BLaER1 (cell line): ENCODE measurements at regions not wholly inside any gene's neighbourhood (a gene's known extent, or its start where the extent isn't known, plus 50 kb on each side); places are given as distances from the start of the nearest gene placed in this dataset.

Source experiments
- H3K27ac ChIP-seq: shearing (Covaris generic); formaldehyde crosslinking; 2 replicates; pipeline ENCODE4 v1.8.1; 2022
- H3K27me3 ChIP-seq: shearing (Covaris generic); formaldehyde crosslinking; 2 replicates; pipeline ENCODE4 v1.8.1; 2022
- H3K36me3 ChIP-seq: shearing (Covaris generic); formaldehyde crosslinking; 2 replicates; pipeline ENCODE4 v1.8.1; 2022
- H3K4me1 ChIP-seq: shearing (Covaris generic); formaldehyde crosslinking; 2 replicates; pipeline ENCODE4 v1.8.1; 2022
- H3K4me2 ChIP-seq: shearing (Covaris generic); formaldehyde crosslinking; 2 replicates; pipeline ENCODE4 v1.8.1; 2022
- H3K4me3 ChIP-seq: shearing (Covaris generic); formaldehyde crosslinking; 2 replicates; pipeline ENCODE4 v1.8.1; 2022
- H3K9ac ChIP-seq: shearing (Covaris generic); formaldehyde crosslinking; 2 replicates; pipeline ENCODE4 v1.8.1; 2022
- H3K9me3 ChIP-seq: shearing (Covaris generic); formaldehyde crosslinking; 2 replicates; pipeline ENCODE4 v1.8.1; 2022
- H4K20me1 ChIP-seq: shearing (Covaris generic); formaldehyde crosslinking; 2 replicates; pipeline ENCODE4 v1.8.1; 2022
- Cebpa-rat ChIP-seq: shearing (Covaris generic); IDR thresholded peaks from 2 replicates; pipeline ENCODE4 v1.8.1; 2022

DNA sequence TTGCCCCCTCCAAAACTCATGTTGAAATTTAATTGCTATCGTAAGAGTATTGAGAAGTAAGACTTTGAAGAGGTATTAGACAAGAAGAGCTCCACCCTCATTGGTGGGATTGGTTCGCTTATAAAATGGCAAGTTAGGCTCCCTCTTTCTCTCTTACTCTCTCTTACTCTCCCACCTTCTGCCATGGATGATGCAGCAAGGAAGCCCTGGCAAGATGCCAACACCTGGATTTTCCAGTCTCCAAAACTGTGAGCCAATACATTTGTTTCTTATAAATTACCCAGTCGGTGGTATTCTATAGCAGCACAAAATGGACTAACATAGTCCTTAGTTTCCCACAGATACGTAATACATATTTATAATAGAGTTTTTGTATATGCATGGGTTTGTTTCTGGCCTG lies 119.4 kb downstream of the DDIT4L start:
- TF ChIP-seq Cebpa-rat, result no peak

DNA sequence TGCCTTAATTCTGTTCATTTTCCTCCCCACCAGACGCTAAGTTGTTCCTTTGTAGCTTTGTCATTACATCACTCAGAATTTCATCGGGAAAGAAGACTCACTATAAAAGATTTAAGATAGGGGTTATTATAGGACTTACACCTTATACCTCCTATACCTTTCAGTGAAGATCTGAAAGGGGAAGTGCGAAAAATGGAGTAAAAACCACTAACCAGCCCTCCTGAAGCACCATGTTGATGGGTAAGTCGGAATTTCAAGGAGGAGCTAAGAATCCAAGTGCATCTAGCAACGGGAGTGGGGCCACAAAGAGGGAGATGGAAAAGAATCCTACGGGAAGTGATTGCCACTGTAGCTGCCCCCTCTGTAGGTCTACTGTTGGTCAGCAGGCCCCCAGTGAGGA lies 119.1 kb upstream of the H2AZ1 start:
- Histone ChIP-seq H4K20me1 (no peaks in the 10 kb centered on the region), H3K9me3 (no peaks in the 10 kb centered on the region), H3K27me3 (no peaks in the 10 kb centered on the region), H3K4me3 (no peak overlapping the region), H3K36me3 (no peaks in the 10 kb centered on the region), H3K9ac (no peak overlapping the region), H3K27ac (no peak overlapping the region), H3K4me1 (no peaks in the 10 kb centered on the region), H3K4me2 (no peak overlapping the region)
- no peak for TF ChIP-seq Cebpa-rat

More for the DNA sequence above, 119.4 kb downstream of the DDIT4L start:
- no peaks in the 10 kb centered on the region for H4K20me1 ChIP-seq
- H3K36me3 ChIP-seq, result no peaks in the 10 kb centered on the region
- H3K27ac ChIP-seq, result no peak overlapping the region
- no peak overlapping the region for H3K9ac ChIP-seq
- H3K4me2 ChIP-seq, result no peak overlapping the region
- no peaks in the 10 kb centered on the region for H3K27me3 ChIP-seq
- no peaks in the 10 kb centered on the region for H3K9me3 ChIP-seq
- no peaks in the 10 kb centered on the region for H3K4me1 ChIP-seq
- H3K4me3 ChIP-seq, result no peak overlapping the region

DNA sequence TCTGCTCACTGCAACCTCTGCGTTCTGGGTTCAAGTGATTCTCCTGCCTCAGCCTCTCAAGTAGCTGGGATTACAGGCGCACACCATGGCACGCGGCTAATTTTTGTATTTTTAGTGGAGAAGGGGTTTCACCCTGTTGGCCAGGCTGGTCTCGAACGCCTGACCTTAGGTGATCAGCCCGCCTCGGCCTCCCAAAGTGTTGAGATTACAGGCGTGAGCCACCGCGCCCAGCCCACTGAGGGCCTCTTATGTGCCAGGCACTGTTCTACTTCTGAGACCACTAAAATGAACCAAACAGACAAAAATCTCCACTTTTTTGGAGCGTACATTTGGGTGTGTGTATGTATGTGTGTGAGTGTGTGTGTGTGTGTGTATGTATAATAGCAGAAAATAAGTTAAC lies 117.2 kb upstream of the H2AZ1 start:
- Histone ChIP-seq H3K27me3 (no peaks in the 10 kb centered on the region), H3K36me3 (no peaks in the 10 kb centered on the region), H3K9me3 (no peaks in the 10 kb centered on the region), H4K20me1 (no peaks in the 10 kb centered on the region), H3K4me1 (no peaks in the 10 kb centered on the region), H3K4me2 (no peak overlapping the region), H3K4me3 (no peak overlapping the region), H3K9ac (no peak overlapping the region), H3K27ac (no peak overlapping the region)
- no peak for TF ChIP-seq Cebpa-rat

DNA sequence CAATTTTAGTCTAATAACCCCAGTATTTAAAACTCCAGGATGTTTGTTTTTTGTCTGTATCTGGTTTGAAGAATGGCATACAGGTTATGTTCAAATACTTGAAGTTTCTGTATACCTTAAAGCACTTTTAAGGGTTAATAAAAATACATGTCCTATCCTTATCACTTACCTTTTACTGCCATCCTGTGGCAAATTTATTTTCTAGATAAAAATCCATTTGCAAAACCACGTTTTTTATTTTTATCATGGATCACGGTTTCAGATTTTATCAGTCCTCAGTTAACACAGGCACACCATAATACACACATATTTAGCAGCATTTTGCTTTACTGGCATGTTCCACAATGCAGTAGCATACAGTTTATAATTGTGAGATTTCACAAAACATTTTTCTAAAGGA lies 113.3 kb upstream of the H2AZ1 start:
- no peaks in the 10 kb centered on the region for H3K4me1 ChIP-seq
- H3K9me3 ChIP-seq, result no peaks in the 10 kb centered on the region
- no peak overlapping the region for H3K9ac ChIP-seq
- no peak overlapping the region for H3K4me2 ChIP-seq
- no peaks in the 10 kb centered on the region for H3K36me3 ChIP-seq
- H3K4me3 ChIP-seq, result no peak overlapping the region
- no peak for TF ChIP-seq Cebpa-rat
- H3K27me3 ChIP-seq, result no peaks in the 10 kb centered on the region
- H4K20me1 ChIP-seq, result no peaks in the 10 kb centered on the region
- H3K27ac ChIP-seq, result no peak overlapping the region

DNA sequence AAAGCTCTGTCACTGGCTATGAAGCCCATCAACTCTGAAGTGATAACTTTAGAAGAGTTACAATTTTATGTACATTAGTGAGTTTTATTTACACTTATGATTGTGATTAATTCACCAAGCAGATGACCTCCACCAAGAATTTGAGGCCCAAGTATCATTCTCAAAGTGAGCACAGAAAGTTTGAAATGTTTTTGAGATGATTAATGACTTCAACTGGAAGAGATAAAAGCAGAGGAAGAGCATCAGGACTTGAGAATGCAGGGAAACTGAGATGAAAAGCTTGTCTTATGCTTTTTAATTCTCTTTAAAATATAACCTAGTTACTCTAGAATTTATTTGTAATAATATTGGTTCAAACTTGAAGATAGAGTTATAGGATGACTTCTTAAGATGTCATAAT lies 112.8 kb upstream of the H2AZ1 start:
- no peak for TF ChIP-seq Cebpa-rat
- no peaks in the 10 kb centered on the region for H3K27me3 ChIP-seq
- no peak overlapping the region for H3K4me2 ChIP-seq
- H3K36me3 ChIP-seq, result no peaks in the 10 kb centered on the region
- H4K20me1 ChIP-seq, result no peaks in the 10 kb centered on the region
- H3K4me3 ChIP-seq, result no peak overlapping the region
- H3K27ac ChIP-seq, result no peak overlapping the region
- H3K9ac ChIP-seq, result no peak overlapping the region
- no peaks in the 10 kb centered on the region for H3K9me3 ChIP-seq
- H3K4me1 ChIP-seq, result no peaks in the 10 kb centered on the region

DNA sequence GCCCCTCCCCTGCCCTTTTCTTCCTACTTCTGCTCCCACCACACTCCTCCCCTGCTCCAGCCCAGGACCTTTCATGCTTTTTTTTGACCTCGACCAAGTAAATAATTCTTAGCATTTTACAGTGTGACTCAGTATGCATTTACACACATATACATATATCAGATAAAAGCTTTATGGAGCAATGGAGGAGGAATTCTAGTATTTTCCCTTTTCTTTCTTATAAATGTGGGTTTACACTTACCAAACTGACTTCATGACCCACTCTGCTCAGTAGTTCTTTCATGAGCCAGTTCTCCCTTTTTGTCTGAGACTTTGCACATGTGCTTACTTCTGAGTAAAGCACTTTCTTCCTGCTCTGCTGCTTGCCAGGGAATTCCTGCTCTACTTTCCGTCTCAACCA lies 111.8 kb upstream of the H2AZ1 start:
- H3K27ac ChIP-seq, result no peak overlapping the region
- TF ChIP-seq Cebpa-rat, result no peak
- no peaks in the 10 kb centered on the region for H3K27me3 ChIP-seq

DNA sequence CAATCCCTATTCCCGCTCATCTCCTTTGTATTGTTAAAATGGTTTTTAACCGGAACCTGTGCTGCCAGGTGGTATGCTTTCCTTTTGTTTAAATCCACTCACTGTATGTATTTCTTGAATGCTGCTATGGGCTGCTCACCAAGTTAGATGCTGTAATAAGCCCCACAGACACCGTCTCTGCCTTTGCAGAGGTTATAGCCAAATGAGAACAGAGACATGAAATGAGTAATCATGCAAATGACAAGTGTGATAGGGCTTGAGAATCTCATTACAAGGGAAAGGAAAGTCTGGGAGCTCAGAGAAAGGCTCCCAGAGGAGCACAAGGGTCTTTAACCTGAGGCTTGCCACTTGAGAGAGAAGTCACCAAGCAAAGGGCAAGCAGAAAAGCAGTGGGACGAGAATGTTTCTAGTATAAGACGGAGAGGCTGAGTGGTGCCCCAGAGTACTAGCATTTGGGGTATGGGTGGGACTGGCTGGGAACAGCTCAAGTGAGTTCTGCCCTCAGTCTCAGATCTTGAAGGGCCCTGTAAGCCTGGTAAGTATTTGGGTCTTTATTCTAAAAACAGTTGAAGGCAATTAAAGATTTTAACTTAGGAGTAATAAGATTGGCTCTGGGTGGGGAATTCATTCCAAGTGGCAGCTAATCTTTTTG lies 110.8 kb upstream of the H2AZ1 start:
- H3K27ac ChIP-seq, result no peak overlapping the region
- no peak overlapping the region for H3K9ac ChIP-seq
- no peak for TF ChIP-seq Cebpa-rat
- H3K4me3 ChIP-seq, result no peak overlapping the region
- H3K9me3 ChIP-seq, result no peaks in the 10 kb centered on the region
- no peaks in the 10 kb centered on the region for H3K36me3 ChIP-seq
- no peak overlapping the region for H3K4me2 ChIP-seq
- H4K20me1 ChIP-seq, result no peaks in the 10 kb centered on the region
- no peaks in the 10 kb centered on the region for H3K4me1 ChIP-seq
- H3K27me3 ChIP-seq, result no peaks in the 10 kb centered on the region

More for the DNA sequence above, 111.8 kb upstream of the H2AZ1 start:
- H4K20me1 ChIP-seq, result no peaks in the 10 kb centered on the region
- H3K4me1 ChIP-seq, result no peaks in the 10 kb centered on the region
- H3K4me3 ChIP-seq, result no peak overlapping the region
- H3K4me2 ChIP-seq, result no peak overlapping the region
- H3K36me3 ChIP-seq, result no peaks in the 10 kb centered on the region
- H3K9me3 ChIP-seq, result no peaks in the 10 kb centered on the region
- H3K9ac ChIP-seq, result no peak overlapping the region

DNA sequence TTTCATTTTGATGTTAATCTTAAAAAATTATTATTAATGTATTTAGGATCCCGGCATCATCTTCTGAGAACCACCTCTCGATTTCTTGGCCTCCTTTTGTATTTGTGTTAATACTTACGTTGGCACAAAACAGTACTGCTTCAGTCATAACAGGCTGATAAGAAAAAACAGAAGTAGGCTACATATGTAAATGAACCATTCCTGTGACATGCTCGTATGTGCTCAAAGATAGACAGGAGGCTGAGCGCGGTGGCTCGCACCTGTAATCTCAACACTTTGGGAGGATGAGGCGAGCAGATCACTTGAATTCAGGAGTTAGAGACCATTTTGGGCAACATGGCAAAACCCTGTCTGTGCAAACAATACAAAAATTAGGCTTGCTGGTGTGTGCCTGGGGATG lies 109.4 kb upstream of the H2AZ1 start:
- Histone ChIP-seq H3K4me1 (no peaks in the 10 kb centered on the region), H4K20me1 (no peaks in the 10 kb centered on the region), H3K36me3 (no peaks in the 10 kb centered on the region), H3K4me2 (no peak overlapping the region), H3K4me3 (no peak overlapping the region), H3K27ac (no peak overlapping the region), H3K9ac (no peak overlapping the region), H3K27me3 (no peaks in the 10 kb centered on the region), H3K9me3 (no peaks in the 10 kb centered on the region)
- no peak for TF ChIP-seq Cebpa-rat

DNA sequence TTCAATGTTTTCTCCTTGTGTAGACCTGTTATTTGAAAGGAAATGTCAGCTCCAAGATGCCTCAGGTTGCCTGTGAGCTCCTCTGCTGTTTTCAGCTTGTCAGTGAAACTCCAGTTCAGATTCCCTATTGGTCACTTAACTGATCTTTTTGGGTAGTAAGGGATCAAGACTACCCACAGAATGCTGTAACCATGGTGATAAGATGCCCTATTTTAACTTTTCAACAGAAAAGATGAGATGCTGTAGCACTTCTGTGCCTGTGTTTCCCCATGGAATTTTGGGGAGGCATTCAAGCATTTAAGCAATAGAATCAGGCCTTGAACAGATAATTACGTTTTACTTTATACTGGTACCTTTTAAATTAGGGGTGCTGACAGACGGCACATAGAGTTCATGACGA lies 106.6 kb upstream of the H2AZ1 start:
- Histone ChIP-seq H4K20me1 (no peaks in the 10 kb centered on the region), H3K4me2 (no peak overlapping the region), H3K4me1 (no peaks in the 10 kb centered on the region), H3K36me3 (no peaks in the 10 kb centered on the region), H3K9me3 (no peaks in the 10 kb centered on the region), H3K27me3 (no peaks in the 10 kb centered on the region), H3K9ac (no peak overlapping the region), H3K27ac (no peak overlapping the region), H3K4me3 (no peak overlapping the region)
- TF ChIP-seq Cebpa-rat, result no peak

DNA sequence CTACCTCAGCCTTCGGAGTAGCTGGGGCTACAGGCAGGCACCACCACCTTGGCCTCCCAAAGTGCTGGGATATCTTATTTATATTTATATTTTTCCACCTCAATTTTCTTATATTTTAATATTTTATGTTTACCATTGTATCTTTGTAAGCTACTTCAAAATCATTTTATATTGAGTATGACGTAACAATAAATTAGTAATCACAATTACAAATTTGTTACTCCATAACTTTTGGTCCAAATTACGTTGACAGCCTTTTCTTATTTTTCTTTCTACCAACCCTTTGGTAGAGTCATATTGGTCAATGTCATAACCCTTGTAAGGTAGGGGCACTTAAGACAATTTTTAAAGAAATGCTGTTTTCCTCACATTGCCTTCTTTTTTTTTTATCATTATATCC lies 104.0 kb upstream of the H2AZ1 start:
- no peaks in the 10 kb centered on the region for H3K4me1 ChIP-seq
- H3K9me3 ChIP-seq, result no peaks in the 10 kb centered on the region; the same call in 1 of the 2 replicates
- H3K4me3 ChIP-seq, result no peak overlapping the region
- no peak overlapping the region for H3K4me2 ChIP-seq
- H3K9ac ChIP-seq, result no peak overlapping the region
- no peaks in the 10 kb centered on the region for H3K36me3 ChIP-seq
- no peak overlapping the region for H3K27ac ChIP-seq
- TF ChIP-seq Cebpa-rat, result no peak
- H3K27me3 ChIP-seq, result no peaks in the 10 kb centered on the region
- no peaks in the 10 kb centered on the region for H4K20me1 ChIP-seq

DNA sequence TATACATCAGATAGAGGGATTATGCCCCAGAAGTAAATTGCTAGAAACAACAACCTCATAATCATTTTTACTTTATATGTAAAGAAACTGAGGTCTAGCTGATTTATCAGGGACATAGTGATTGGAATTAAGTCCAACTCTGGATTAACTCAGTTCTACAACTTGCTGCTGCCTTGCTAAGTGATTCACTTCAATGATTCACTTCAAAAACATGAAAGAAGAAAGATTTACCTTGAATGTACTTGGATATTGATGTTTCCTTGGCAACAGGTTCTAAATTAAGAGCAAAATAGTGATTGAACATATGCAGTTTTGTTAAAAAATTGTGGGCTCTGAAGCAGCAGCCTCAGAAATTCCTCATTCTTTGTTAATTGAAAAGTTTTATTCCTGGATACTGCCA lies 99.8 kb upstream of the H2AZ1 start:
- no peaks in the 10 kb centered on the region; the same call in 1 of the 2 replicates for H3K9me3 ChIP-seq
- no peaks in the 10 kb centered on the region for H3K36me3 ChIP-seq
- TF ChIP-seq Cebpa-rat, result no peak
- H3K27me3 ChIP-seq, result no peaks in the 10 kb centered on the region
- no peaks in the 10 kb centered on the region for H3K4me1 ChIP-seq
- H3K4me2 ChIP-seq, result no peak overlapping the region
- H3K9ac ChIP-seq, result no peak overlapping the region
- H4K20me1 ChIP-seq, result no peaks in the 10 kb centered on the region
- H3K4me3 ChIP-seq, result no peak overlapping the region
- H3K27ac ChIP-seq, result no peak overlapping the region
